SU-DHL-6 (cell line): ENCODE measurements at regions not wholly inside any gene's neighbourhood (a gene's known extent, or its start where the extent isn't known, plus 50 kb on each side); places are given as distances from the start of the nearest gene placed in this dataset.

ENCODE experiments used
- EZH2phosphoT487 ChIP-seq: fragments of 200-600 bp; sonication (generic), shearing (Covaris generic); conservative IDR thresholded peaks from 2 replicates; pipeline ENCODE4 v1.6.1; 2018; ENCODE audit warnings: mild to moderate bottlenecking, antibody characterized with exemption, low read length, moderate library complexity, mixed read lengths
- TF ChIP-seq, protein P1 (sequence below): fragments of 200-600 bp; sonication (generic); IDR thresholded peaks from one replicate; pipeline ENCODE4 v1.5.1; 2017; ENCODE audit warnings: antibody characterized with exemption, mild to moderate bottlenecking, low read length, moderate library complexity; ENCODE audit not compliant: insufficient read depth, poor library complexity, severe bottlenecking

GRCh38 chrX:20596856-20597255 lies 330.1 kb upstream of the RPS6KA3 start:
- TF ChIP-seq, protein P1, sequence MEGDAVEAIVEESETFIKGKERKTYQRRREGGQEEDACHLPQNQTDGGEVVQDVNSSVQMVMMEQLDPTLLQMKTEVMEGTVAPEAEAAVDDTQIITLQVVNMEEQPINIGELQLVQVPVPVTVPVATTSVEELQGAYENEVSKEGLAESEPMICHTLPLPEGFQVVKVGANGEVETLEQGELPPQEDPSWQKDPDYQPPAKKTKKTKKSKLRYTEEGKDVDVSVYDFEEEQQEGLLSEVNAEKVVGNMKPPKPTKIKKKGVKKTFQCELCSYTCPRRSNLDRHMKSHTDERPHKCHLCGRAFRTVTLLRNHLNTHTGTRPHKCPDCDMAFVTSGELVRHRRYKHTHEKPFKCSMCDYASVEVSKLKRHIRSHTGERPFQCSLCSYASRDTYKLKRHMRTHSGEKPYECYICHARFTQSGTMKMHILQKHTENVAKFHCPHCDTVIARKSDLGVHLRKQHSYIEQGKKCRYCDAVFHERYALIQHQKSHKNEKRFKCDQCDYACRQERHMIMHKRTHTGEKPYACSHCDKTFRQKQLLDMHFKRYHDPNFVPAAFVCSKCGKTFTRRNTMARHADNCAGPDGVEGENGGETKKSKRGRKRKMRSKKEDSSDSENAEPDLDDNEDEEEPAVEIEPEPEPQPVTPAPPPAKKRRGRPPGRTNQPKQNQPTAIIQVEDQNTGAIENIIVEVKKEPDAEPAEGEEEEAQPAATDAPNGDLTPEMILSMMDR: no peak
- TF ChIP-seq EZH2phosphoT487: no peak
